Keratinocyte (primary cell): ENCODE measurements at regions not wholly inside any gene's neighbourhood (a gene's known extent, or its start where the extent isn't known, plus 50 kb on each side); places are given as distances from the start of the nearest gene placed in this dataset.

Source experiments
- DNase-seq: peaks from one replicate; pipeline ENCODE4 v3.0.0-alpha.2; 2011; ENCODE audit warnings: low read depth, missing footprints, low spot score
- FAIRE-seq: peaks from 2 replicates; lab custom pipeline; 2011; peaks lifted over from hg19 to GRCh38; lab: Jason Lieb, UNC
- H2AFZ ChIP-seq: 2 replicates; pipeline ENCODE4 v1.6.0; 2012; ENCODE audit warnings: low read length, control low read depth, inconsistent platforms; ENCODE audit not compliant: control insufficient read depth
- H3K27ac ChIP-seq: 2 replicates; pipeline ENCODE4 v1.5.1; 2011; ENCODE audit warnings: low read length; ENCODE audit not compliant: control insufficient read depth, insufficient read depth
- H3K27me3 ChIP-seq: 3 replicates; pipeline ENCODE4 v1.6.0; 2011; ENCODE audit warnings: low read length; ENCODE audit not compliant: control insufficient read depth, insufficient read depth; ENCODE audit errors: extremely low read depth
- H3K36me3 ChIP-seq, 2 experiments: 2 replicates in 1 of 2; 3 replicates in 1 of 2; pipeline ENCODE4 v1.5.1; 2011; ENCODE audit warnings: low read length in 2 of 2, mild to moderate bottlenecking in 1 of 2; ENCODE audit not compliant: control insufficient read depth in 2 of 2, insufficient read depth in 2 of 2; ENCODE audit errors: extremely low read depth in 1 of 2
- H3K4me1 ChIP-seq: 3 replicates; pipeline ENCODE4 v1.5.1; 2011; ENCODE audit warnings: low read length; ENCODE audit not compliant: control insufficient read depth, insufficient read depth; ENCODE audit errors: extremely low read depth
- H3K4me2 ChIP-seq: 3 replicates; pipeline ENCODE4 v1.6.0; 2011; ENCODE audit warnings: low read depth, low read length; ENCODE audit not compliant: control insufficient read depth, insufficient read depth; ENCODE audit errors: extremely low read depth
- H3K4me3 ChIP-seq, 3 experiments: fragments of 200-600 bp in 1 of 3; sonication (generic) in 1 of 3; 2 replicates in 2 of 3; 3 replicates in 1 of 3; pipeline ENCODE4 v1.5.1; 2011 to 2016; ENCODE audit warnings: low read length in 3 of 3, mild to moderate bottlenecking in 3 of 3, control low read depth in 2 of 3, inconsistent platforms in 1 of 3, low read depth in 1 of 3, mixed read lengths in 1 of 3, mixed run types in 1 of 3, moderate library complexity in 1 of 3; ENCODE audit not compliant: control insufficient read depth in 2 of 3, insufficient read depth in 2 of 3; ENCODE audit errors: extremely low read depth in 1 of 3
- H3K79me2 ChIP-seq: 2 replicates; pipeline ENCODE4 v1.6.0; 2012; ENCODE audit warnings: low read length; ENCODE audit not compliant: control insufficient read depth, insufficient read depth
- H3K9ac ChIP-seq: 3 replicates; pipeline ENCODE4 v1.6.0; 2011; ENCODE audit warnings: low read length; ENCODE audit not compliant: control insufficient read depth, insufficient read depth; ENCODE audit errors: extremely low read depth
- H3K9me1 ChIP-seq: 3 replicates; pipeline ENCODE4 v1.6.0; 2011; ENCODE audit warnings: low read length; ENCODE audit not compliant: control insufficient read depth, insufficient read depth; ENCODE audit errors: extremely low read depth
- H3K9me3 ChIP-seq: 2 replicates; pipeline ENCODE4 v1.5.1; 2012; ENCODE audit warnings: low read depth, low read length; ENCODE audit not compliant: control insufficient read depth
- H4K20me1 ChIP-seq: 3 replicates; pipeline ENCODE4 v1.6.0; 2011; ENCODE audit warnings: low read length; ENCODE audit not compliant: control insufficient read depth, insufficient read depth; ENCODE audit errors: extremely low read depth
- CTCF ChIP-seq, 3 experiments: IDR thresholded peaks in 1 of 3; conservative IDR thresholded peaks in 1 of 3; optimal IDR thresholded peaks in 1 of 3; 2 replicates in 2 of 3; 3 replicates in 1 of 3; pipeline versions ENCODE3 to v1.5.1; 2011; ENCODE audit warnings: low read length in 3 of 3, mild to moderate bottlenecking in 3 of 3, moderate library complexity in 2 of 3, control low read depth in 1 of 3, inconsistent platforms in 1 of 3; ENCODE audit not compliant: insufficient read depth in 2 of 3; ENCODE audit errors: extremely low read depth in 1 of 3
- EZH2 ChIP-seq: IDR thresholded peaks from one replicate; pipeline ENCODE4 v1.6.1; 2012; ENCODE audit warnings: inconsistent platforms, mild to moderate bottlenecking, low read length, moderate library complexity
- dilution Hi-C: fragments of 300-500 bp; cut with MboI; formaldehyde crosslinking; loops from one replicate; pipeline ENCODE4 v1.7.0; 2020; ENCODE audit warnings: low sequenced_read_pairs; ENCODE audit not compliant: extremely low pct_ligation_motif_present

GRCh38 chr1:21352586-21352985, 62.3 kb upstream of the ECE1 start:
- Histone ChIP-seq H3K27ac (no peak overlapping the region), H3K79me2 (no peaks in the 10 kb centered on the region), H3K9me3 (no peaks in the 10 kb centered on the region), H3K9ac (no peak overlapping the region), H3K9me1 (no peaks in the 10 kb centered on the region), H3K36me3 (no peaks in the 10 kb centered on the region), H3K4me3 (no peak overlapping the region), H3K4me2 (no peak overlapping the region), H4K20me1 (no peaks in the 10 kb centered on the region), H3K4me1 (peaks cover 6% of the 10 kb centered on the region), H3K27me3 (peaks cover 6% of the 10 kb centered on the region), H2AFZ (no peak overlapping the region)
- FAIRE-seq (no peak), DNase-seq (no peak)
- dilution Hi-C loops: no loop called here
- TF ChIP-seq CTCF (optimal IDR thresholded peaks at IDR 0.05 in 1 of 3, IDR thresholded peaks at IDR 0.05 in 1 of 3, conservative IDR thresholded peaks at IDR 0.05 in 1 of 3; ENCODE audit: extremely low read depth in 1 of 3, insufficient read depth in 2 of 3, low read length in 3 of 3): no peak
- no peak for TF ChIP-seq EZH2

- Histone ChIP-seq H3K9me1 (no peaks in the 10 kb centered on the region), H3K9me3 (no peaks in the 10 kb centered on the region), H4K20me1 (no peaks in the 10 kb centered on the region), H3K9ac (no peak overlapping the region), H2AFZ (no peak overlapping the region), H3K27ac (no peak overlapping the region), H3K79me2 (no peaks in the 10 kb centered on the region), H3K4me1 (peaks cover 6% of the 10 kb centered on the region), H3K36me3 (no peaks in the 10 kb centered on the region), H3K27me3 (peaks cover 9% of the 10 kb centered on the region), H3K4me3 (no peak overlapping the region), H3K4me2 (no peak overlapping the region)
- TF ChIP-seq CTCF (optimal IDR thresholded peaks at IDR 0.05 in 1 of 3, IDR thresholded peaks at IDR 0.05 in 1 of 3, conservative IDR thresholded peaks at IDR 0.05 in 1 of 3; ENCODE audit: extremely low read depth in 1 of 3, insufficient read depth in 2 of 3, low read length in 3 of 3): no peak
- no peak for TF ChIP-seq EZH2
- FAIRE-seq (no peak), DNase-seq (no peak)
- dilution Hi-C loops: no loop called here
These were observed 61.6 kb upstream of the ECE1 start for GRCh38 chr1:21351901-21352300.
